ENCODE measurements at regions not wholly inside any gene's neighbourhood (a gene's known extent, or its start where the extent isn't known, plus 50 kb on each side); places are given as distances from the start of the nearest gene placed in this dataset.

DNA sequence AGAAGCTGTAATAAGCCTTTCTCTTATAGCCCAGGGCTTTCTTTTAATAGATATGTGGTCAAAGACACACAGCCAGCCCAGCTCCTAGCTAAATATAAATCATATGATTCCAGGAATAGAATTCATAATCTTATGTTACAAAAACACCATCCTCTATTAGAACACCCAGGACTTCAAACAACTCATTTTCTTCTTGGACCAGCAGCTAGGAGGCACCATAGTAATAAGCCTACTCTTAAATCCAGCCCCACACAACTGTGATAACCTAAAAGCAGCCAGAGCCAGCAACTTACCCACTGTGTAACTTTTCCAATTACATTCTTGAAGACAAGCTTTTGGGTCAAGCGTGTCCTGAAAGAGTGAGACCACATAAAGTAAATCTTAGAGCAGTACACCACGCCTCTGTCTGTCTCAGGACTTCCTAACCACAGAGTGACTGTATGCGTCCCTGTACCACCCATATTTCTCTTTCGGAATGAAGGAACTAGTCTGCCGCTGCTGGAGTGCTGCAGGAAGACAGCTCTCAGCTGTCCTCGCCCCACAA lies 223.8 kb downstream of the TLE1 start:
- Histone ChIP-seq H3K79me2 (ENCODE audit: control insufficient read depth, insufficient read depth, low read length) (no peaks in the 10 kb centered on the region), H3K9ac (replicated peaks; ENCODE audit: extremely low read depth, insufficient read depth, low read length) (no peak overlapping the region), H2AFZ (ENCODE audit: low read depth, low read length) (no peak overlapping the region), H3K9me1 (replicated peaks; ENCODE audit: control insufficient read depth, extremely low read depth, insufficient read depth, low read length) (no peaks in the 10 kb centered on the region), H3K4me3 (replicated peaks in 1 of 3; ENCODE audit: insufficient read depth in 1 of 3, low read depth in 1 of 3, low read length in 3 of 3) (no peak overlapping the region), H3K27ac (ENCODE audit: insufficient read depth, low read depth, low read length) (no peak overlapping the region), H3K9me3 (replicated peaks; ENCODE audit: control insufficient read depth, insufficient read depth, low read length) (no peaks in the 10 kb centered on the region), H4K20me1 (replicated peaks; ENCODE audit: control insufficient read depth, extremely low read depth, insufficient read depth, low read length) (no peaks in the 10 kb centered on the region), H3K4me2 (ENCODE audit: insufficient read depth, low read length) (no peak overlapping the region), H3K27me3 (ENCODE audit: control insufficient read depth in 2 of 2, insufficient read depth in 2 of 2, low read length in 2 of 2) (peaks cover 0 to 2% of the 10 kb centered on the region in 2 experiments), H3K36me3 (ENCODE audit: control insufficient read depth in 2 of 2, extremely low read depth in 1 of 2, insufficient read depth in 2 of 2, low read length in 2 of 2) (no peaks in the 10 kb centered on the region), H3K4me1 (ENCODE audit: control insufficient read depth, extremely low read depth, insufficient read depth, low read length) (no peaks in the 10 kb centered on the region)
- intact Hi-C loops (cut with micrococcal nuclease) = no loop called here
- ChIA-PET CTCF (interaction anchor here (1.4 to 1.8 kb wide), 6 partner anchors 7 to 383 kb away, joined by 3 to 6 read pairs (median 4); no protein-coding TSS in a partner anchor), POLR2A (no interaction called here)
- no peak for FAIRE-seq
- dilution Hi-C loops (cut with MboI; ENCODE audit: extremely low pct_ligation_motif_present, low sequenced_read_pairs) = no loop called here
- TF ChIP-seq FOS (IDR thresholded peaks at IDR 0.05; ENCODE audit: borderline replicate concordance, insufficient read depth, low read length) = no peak
- no peak for TF ChIP-seq POLR2A (IDR thresholded peaks at IDR 0.05; ENCODE audit: low read depth, low read length)
- no peak for TF ChIP-seq EZH2 (IDR thresholded peaks at IDR 0.05; ENCODE audit: borderline replicate concordance, low read depth, low read length, severe bottlenecking)
- TF ChIP-seq JUN (IDR thresholded peaks at IDR 0.05; ENCODE audit: borderline replicate concordance, insufficient read depth, insufficient read length, low read depth) = no peak
- no peak for DNase-seq (ENCODE audit: low read depth, low spot score)
- no TSS peak for BruUV-seq (replicated peaks)

DNA sequence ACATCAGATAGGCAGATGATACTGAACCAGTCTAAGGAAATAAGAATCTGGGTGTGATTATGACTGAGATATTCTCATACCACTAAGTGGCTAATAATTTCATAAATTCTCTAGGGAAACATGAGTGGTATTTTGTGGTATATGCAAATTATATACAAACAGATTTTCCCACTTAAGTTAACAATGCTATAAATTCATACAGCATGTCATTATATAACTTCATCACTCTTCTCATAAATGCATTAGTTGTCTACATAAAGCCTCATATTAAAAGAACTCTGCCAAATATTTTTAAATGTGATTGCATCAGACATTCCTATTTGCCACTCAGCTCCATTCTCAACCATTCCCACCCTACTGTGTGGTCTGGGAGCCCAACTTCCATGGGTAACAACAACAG lies 226.5 kb downstream of the TLE1 start:
- H3K4me2 ChIP-seq (ENCODE audit: insufficient read depth, low read length) = no peak overlapping the region
- no peaks in the 10 kb centered on the region for H3K4me1 ChIP-seq (ENCODE audit: control insufficient read depth, extremely low read depth, insufficient read depth, low read length)
- H3K27ac ChIP-seq (ENCODE audit: insufficient read depth, low read depth, low read length) = no peak overlapping the region
- H3K27me3 ChIP-seq (ENCODE audit: control insufficient read depth in 2 of 2, insufficient read depth in 2 of 2, low read length in 2 of 2) = no peaks in the 10 kb centered on the region
- ChIA-PET CTCF (no interaction called here), POLR2A (no interaction called here)
- dilution Hi-C loops (cut with MboI; ENCODE audit: extremely low pct_ligation_motif_present, low sequenced_read_pairs) = no loop called here
- no TSS peak for BruUV-seq (replicated peaks)
- no peak overlapping the region for H3K9ac ChIP-seq (replicated peaks; ENCODE audit: extremely low read depth, insufficient read depth, low read length)
- H3K9me3 ChIP-seq (replicated peaks; ENCODE audit: control insufficient read depth, insufficient read depth, low read length) = no peaks in the 10 kb centered on the region
- H3K9me1 ChIP-seq (replicated peaks; ENCODE audit: control insufficient read depth, extremely low read depth, insufficient read depth, low read length) = no peaks in the 10 kb centered on the region
- H3K36me3 ChIP-seq (ENCODE audit: control insufficient read depth in 2 of 2, extremely low read depth in 1 of 2, insufficient read depth in 2 of 2, low read length in 2 of 2) = no peaks in the 10 kb centered on the region
- DNase-seq (ENCODE audit: low read depth, low spot score) (no peak), FAIRE-seq (no peak)
- intact Hi-C loops (cut with micrococcal nuclease) = no loop called here
- TF ChIP-seq JUN (IDR thresholded peaks at IDR 0.05; ENCODE audit: borderline replicate concordance, insufficient read depth, insufficient read length, low read depth) (no peak), GATA2 (IDR thresholded peaks at IDR 0.05; ENCODE audit: insufficient read depth, insufficient read length, low read depth, low read length) (no peak), CTCF (IDR thresholded peaks at IDR 0.05; ENCODE audit: extremely low read depth in 1 of 2, insufficient read depth in 1 of 2, low read depth in 1 of 2, low read length in 2 of 2) (no peak), POLR2AphosphoS5 (IDR thresholded peaks at IDR 0.05; ENCODE audit: insufficient read depth, low read depth, low read length) (no peak), MYC (IDR thresholded peaks at IDR 0.05; ENCODE audit: low read depth, low read length) (no peak), MAX (IDR thresholded peaks at IDR 0.05; ENCODE audit: insufficient read depth, insufficient read length) (no peak), POLR2A (IDR thresholded peaks at IDR 0.05; ENCODE audit: low read depth, low read length) (no peak), EZH2 (IDR thresholded peaks at IDR 0.05; ENCODE audit: borderline replicate concordance, low read depth, low read length, severe bottlenecking) (no peak), FOS (IDR thresholded peaks at IDR 0.05; ENCODE audit: borderline replicate concordance, insufficient read depth, low read length) (no peak)
- no peak overlapping the region for H2AFZ ChIP-seq (ENCODE audit: low read depth, low read length)
- no peak overlapping the region for H3K4me3 ChIP-seq (replicated peaks in 1 of 3; ENCODE audit: insufficient read depth in 1 of 3, low read depth in 1 of 3, low read length in 3 of 3)
- no peaks in the 10 kb centered on the region for H3K79me2 ChIP-seq (ENCODE audit: control insufficient read depth, insufficient read depth, low read length)
- H4K20me1 ChIP-seq (replicated peaks; ENCODE audit: control insufficient read depth, extremely low read depth, insufficient read depth, low read length) = no peaks in the 10 kb centered on the region
